Kidney (tissue), 13 donors: ENCODE measurements at regions not wholly inside any gene's neighbourhood (a gene's known extent, or its start where the extent isn't known, plus 50 kb on each side); places are given as distances from the start of the nearest gene placed in this dataset.
A peak's percentile ranks its signal among the peaks of the same experiment; 100 is the strongest.

ENCODE experiments used
- DNase-seq, 5 donors: peaks; one replicate each; pipeline ENCODE4 v3.0.0-alpha.2; 2013 to 2020
- FAIRE-seq: peaks from 2 replicates; lab custom pipeline; 2012; peaks lifted over from hg19 to GRCh38; lab: Jason Lieb, UNC
- H3K27ac ChIP-seq, 2 donors: one replicate each; pipeline ENCODE4 v1.7.0; 2013; ENCODE audit warnings: low read depth in 2 of 2, low read length in 2 of 2, inconsistent platforms in 1 of 2
- H3K27me3 ChIP-seq: one replicate; pipeline ENCODE4 v1.7.1; 2013; ENCODE audit warnings: low read length, inconsistent platforms; ENCODE audit not compliant: control insufficient read depth, insufficient read depth
- H3K36me3 ChIP-seq, 3 donors: one replicate each; pipeline versions ENCODE4 v1.7.0 to v1.7.1; 2013; ENCODE audit warnings: low read length in 3 of 3, control low read depth in 1 of 3, inconsistent platforms in 1 of 3; ENCODE audit not compliant: insufficient read depth in 3 of 3, control insufficient read depth in 2 of 3
- H3K4me1 ChIP-seq, 3 donors: one replicate each; pipeline versions ENCODE4 v1.7.0 to v1.7.1; 2013; ENCODE audit warnings: low read length in 3 of 3, inconsistent platforms in 1 of 3, low read depth in 1 of 3; ENCODE audit not compliant: control insufficient read depth in 2 of 3, insufficient read depth in 2 of 3
- H3K4me3 ChIP-seq, 3 donors: one replicate each; pipeline versions ENCODE4 v1.7.0 to v1.8.1; 2013; ENCODE audit warnings: low read length in 3 of 3, control low read depth in 1 of 3, inconsistent platforms in 1 of 3
- H3K9ac ChIP-seq, 3 donors: one replicate each; pipeline versions ENCODE4 v1.7.0 to v1.7.1; 2013; ENCODE audit warnings: low read length in 3 of 3, control low read depth in 1 of 3, inconsistent platforms in 1 of 3
- H3K9me3 ChIP-seq, 3 donors: one replicate each; pipeline versions ENCODE4 v1.7.0 to v1.7.1; 2013; ENCODE audit warnings: low read length in 3 of 3, control low read depth in 1 of 3, inconsistent platforms in 1 of 3; ENCODE audit not compliant: control insufficient read depth in 2 of 3, insufficient read depth in 1 of 3
- CTCF ChIP-seq: IDR thresholded peaks from 3 replicates; pipeline ENCODE4 v1.5.1; 2012; ENCODE audit warnings: mild to moderate bottlenecking, moderate library complexity, borderline replicate concordance; ENCODE audit not compliant: insufficient read depth; ENCODE audit errors: extremely low read depth
- intact Hi-C: fragments of 100-400 bp; cut with DNase I; formaldehyde crosslinking; loops from one replicate; pipeline ENCODE4 v1.11.1; 2022
- donor health status: control.
- donor health status: control.
- donor health status: control.
- donor health status: control.
- donor health status: control.
- donor health status: DM: yes; HTN: yes; CAD: no.
- donor health status: Normal renal cell carcinoma (clear cell type).

- Histone ChIP-seq H3K27me3 (no peaks in the 10 kb centered on the region), H3K36me3 (no peaks in the 10 kb centered on the region), H3K9ac (no peak overlapping the region), H3K4me3 (no peak overlapping the region), H3K27ac (no peak overlapping the region), H3K4me1 (no peaks in the 10 kb centered on the region), H3K9me3 (no peaks in the 10 kb centered on the region)
- peak in 1 of 5 donors; percentile 2 for DNase-seq
- no peak for FAIRE-seq
- no peak for TF ChIP-seq CTCF
- intact Hi-C loops = no loop called here
Observed at GRCh38 chr2:239905884-239906654, 119.1 kb downstream of the NDUFA10 start.

- Histone ChIP-seq H3K27ac (no peak overlapping the region), H3K27me3 (no peaks in the 10 kb centered on the region), H3K4me1 (no peaks in the 10 kb centered on the region), H3K36me3 (no peaks in the 10 kb centered on the region), H3K4me3 (no peak overlapping the region), H3K9ac (no peak overlapping the region), H3K9me3 (no peaks in the 10 kb centered on the region)
- peak in 1 of 5 donors; percentile 4 for DNase-seq
- no peak for TF ChIP-seq CTCF
- intact Hi-C loops = no loop called here
- FAIRE-seq = no peak
Observed at GRCh38 chr2:239905306-239905705, 119.8 kb downstream of the NDUFA10 start.

GRCh38 chr2:239904496-239904895 is 120.6 kb downstream of the NDUFA10 start:
- TF ChIP-seq CTCF = no peak
- no peak for FAIRE-seq

GRCh38 chr2:239903803-239904202 is 121.3 kb downstream of the NDUFA10 start:
- Histone ChIP-seq H3K27ac (no peak overlapping the region), H3K4me3 (no peak overlapping the region), H3K9ac (no peak overlapping the region), H3K9me3 (no peaks in the 10 kb centered on the region), H3K4me1 (no peaks in the 10 kb centered on the region), H3K36me3 (no peaks in the 10 kb centered on the region), H3K27me3 (no peaks in the 10 kb centered on the region)
- intact Hi-C loops = no loop called here
- no peak for TF ChIP-seq CTCF
- DNase-seq (no peak), FAIRE-seq (no peak)

More at GRCh38 chr2:239904496-239904895, 120.6 kb downstream of the NDUFA10 start:
- no peaks in the 10 kb centered on the region for H3K4me1 ChIP-seq
- no peak overlapping the region for H3K9ac ChIP-seq
- H3K36me3 ChIP-seq = no peaks in the 10 kb centered on the region
- H3K4me3 ChIP-seq = no peak overlapping the region
- DNase-seq = peak in 1 of 5 donors; percentile 2
- H3K9me3 ChIP-seq = no peaks in the 10 kb centered on the region
- H3K27ac ChIP-seq = no peak overlapping the region
- H3K27me3 ChIP-seq = no peaks in the 10 kb centered on the region
- intact Hi-C loops = no loop called here
